IMR-90 (cell line): ENCODE measurements at regions not wholly inside any gene's neighbourhood (a gene's known extent, or its start where the extent isn't known, plus 50 kb on each side); places are given as distances from the start of the nearest gene placed in this dataset.

ENCODE experiments used
- MAFK ChIP-seq: IDR thresholded peaks from 2 replicates; pipeline ENCODE4 v1.6.1; 2012; ENCODE audit warnings: low read depth, low read length, improper control_type of control experiment
- MXI1 ChIP-seq: IDR thresholded peaks from 2 replicates; pipeline ENCODE4 v1.6.1; 2012; ENCODE audit warnings: low read depth, mild to moderate bottlenecking, low read length, moderate library complexity, borderline replicate concordance
- POLR2A ChIP-seq: IDR thresholded peaks from 2 replicates; pipeline ENCODE4 v1.6.1; 2012; ENCODE audit warnings: mild to moderate bottlenecking, low read depth, low read length
- RFX5 ChIP-seq: IDR thresholded peaks from 2 replicates; pipeline ENCODE4 v1.8.0; 2012; ENCODE audit warnings: low read depth, mild to moderate bottlenecking, low read length, moderate library complexity
- TF ChIP-seq, protein P1 (sequence below): conservative IDR thresholded peaks from 2 replicates; pipeline ENCODE4 v1.5.1; 2012; ENCODE audit warnings: mild to moderate bottlenecking, low read depth, low read length, improper control_type of control experiment

DNA sequence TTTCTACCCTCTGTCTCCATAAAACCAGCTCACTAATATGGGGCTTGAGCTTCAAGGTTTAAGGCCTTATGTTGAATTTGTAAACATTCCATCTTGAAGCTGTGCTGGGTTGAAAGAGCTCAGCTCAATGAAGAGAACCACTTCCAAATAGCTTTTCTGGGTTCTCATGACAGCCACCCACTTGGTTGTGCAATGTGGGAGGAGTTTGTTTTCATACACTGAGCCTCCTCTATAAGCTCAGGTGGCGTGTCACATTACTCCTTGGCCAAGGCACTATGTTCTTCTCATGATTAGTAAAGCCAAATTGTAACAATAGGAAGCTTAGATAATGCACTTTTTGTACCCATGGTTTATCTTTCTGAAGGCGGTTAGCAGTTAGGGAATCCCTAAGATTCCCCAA lies 265.6 kb downstream of the PTEN start:
- TF ChIP-seq POLR2A (no peak), MXI1 (no peak), RFX5 (no peak), MAFK (no peak)
- TF ChIP-seq, protein P1, sequence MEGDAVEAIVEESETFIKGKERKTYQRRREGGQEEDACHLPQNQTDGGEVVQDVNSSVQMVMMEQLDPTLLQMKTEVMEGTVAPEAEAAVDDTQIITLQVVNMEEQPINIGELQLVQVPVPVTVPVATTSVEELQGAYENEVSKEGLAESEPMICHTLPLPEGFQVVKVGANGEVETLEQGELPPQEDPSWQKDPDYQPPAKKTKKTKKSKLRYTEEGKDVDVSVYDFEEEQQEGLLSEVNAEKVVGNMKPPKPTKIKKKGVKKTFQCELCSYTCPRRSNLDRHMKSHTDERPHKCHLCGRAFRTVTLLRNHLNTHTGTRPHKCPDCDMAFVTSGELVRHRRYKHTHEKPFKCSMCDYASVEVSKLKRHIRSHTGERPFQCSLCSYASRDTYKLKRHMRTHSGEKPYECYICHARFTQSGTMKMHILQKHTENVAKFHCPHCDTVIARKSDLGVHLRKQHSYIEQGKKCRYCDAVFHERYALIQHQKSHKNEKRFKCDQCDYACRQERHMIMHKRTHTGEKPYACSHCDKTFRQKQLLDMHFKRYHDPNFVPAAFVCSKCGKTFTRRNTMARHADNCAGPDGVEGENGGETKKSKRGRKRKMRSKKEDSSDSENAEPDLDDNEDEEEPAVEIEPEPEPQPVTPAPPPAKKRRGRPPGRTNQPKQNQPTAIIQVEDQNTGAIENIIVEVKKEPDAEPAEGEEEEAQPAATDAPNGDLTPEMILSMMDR, result no peak
